Chondrocyte (in vitro differentiated cells): ENCODE measurements at regions not wholly inside any gene's neighbourhood (a gene's known extent, or its start where the extent isn't known, plus 50 kb on each side); places are given as distances from the start of the nearest gene placed in this dataset.

Experiments used
- DNase-seq: peaks from one replicate; pipeline ENCODE4 v3.0.0; 2021; ENCODE audit warnings: mixed read lengths, low spot score
- H3K27ac Mint-ChIP-seq: one replicate; pipeline ENCODE4 v1.8.0; 2021; ENCODE audit warnings: mild to moderate bottlenecking, moderate library complexity, mixed read lengths; ENCODE audit not compliant: unreplicated experiment
- H3K27me3 Mint-ChIP-seq: 2 replicates; pipeline ENCODE4 v1.8.0; 2021; ENCODE audit warnings: low read depth, mixed read lengths
- H3K36me3 Mint-ChIP-seq: 2 replicates; pipeline ENCODE4 v1.8.0; 2021; ENCODE audit warnings: low read depth, mixed read lengths
- H3K4me1 Mint-ChIP-seq: 2 replicates; pipeline ENCODE4 v1.8.0; 2021; ENCODE audit warnings: low read depth, mild to moderate bottlenecking, mixed read lengths
- H3K4me3 Mint-ChIP-seq: one replicate; pipeline ENCODE4 v1.8.0; 2021; ENCODE audit warnings: mild to moderate bottlenecking, moderate library complexity, mixed read lengths; ENCODE audit not compliant: unreplicated experiment
- H3K9me3 Mint-ChIP-seq: 2 replicates; pipeline ENCODE4 v1.8.0; 2021; ENCODE audit warnings: low read depth, mixed read lengths
- TF ChIP-seq, protein P1 (sequence below): fragments of 200-600 bp; sonication (generic); IDR thresholded peaks from 2 replicates; pipeline ENCODE4 v1.5.0; 2021; ENCODE audit warnings: antibody characterized with exemption, mild to moderate bottlenecking, moderate library complexity

DNA sequence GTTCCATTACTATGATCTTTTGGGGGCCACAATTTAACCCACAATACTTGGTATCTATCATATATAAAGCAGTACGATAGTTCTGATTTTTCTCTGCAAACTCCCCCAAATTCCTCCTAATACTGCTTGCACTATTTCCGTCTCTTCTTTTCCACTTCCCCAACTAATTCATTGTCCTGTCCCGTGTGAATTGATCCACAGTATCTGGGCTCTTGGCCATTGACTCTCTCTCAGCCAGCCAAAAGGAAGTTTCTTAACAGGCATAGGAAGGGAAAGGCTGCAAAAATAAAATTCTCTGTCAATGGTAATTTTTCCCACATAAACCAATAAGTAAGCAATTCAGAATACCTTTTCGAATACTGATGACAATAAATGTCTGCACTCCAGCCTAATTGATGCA lies 91.7 kb upstream of the DSCAM start:
- H3K9me3 Mint-ChIP-seq = peaks cover 20% of the 10 kb centered on the region
- DNase-seq = no peak
- TF ChIP-seq, protein P1, sequence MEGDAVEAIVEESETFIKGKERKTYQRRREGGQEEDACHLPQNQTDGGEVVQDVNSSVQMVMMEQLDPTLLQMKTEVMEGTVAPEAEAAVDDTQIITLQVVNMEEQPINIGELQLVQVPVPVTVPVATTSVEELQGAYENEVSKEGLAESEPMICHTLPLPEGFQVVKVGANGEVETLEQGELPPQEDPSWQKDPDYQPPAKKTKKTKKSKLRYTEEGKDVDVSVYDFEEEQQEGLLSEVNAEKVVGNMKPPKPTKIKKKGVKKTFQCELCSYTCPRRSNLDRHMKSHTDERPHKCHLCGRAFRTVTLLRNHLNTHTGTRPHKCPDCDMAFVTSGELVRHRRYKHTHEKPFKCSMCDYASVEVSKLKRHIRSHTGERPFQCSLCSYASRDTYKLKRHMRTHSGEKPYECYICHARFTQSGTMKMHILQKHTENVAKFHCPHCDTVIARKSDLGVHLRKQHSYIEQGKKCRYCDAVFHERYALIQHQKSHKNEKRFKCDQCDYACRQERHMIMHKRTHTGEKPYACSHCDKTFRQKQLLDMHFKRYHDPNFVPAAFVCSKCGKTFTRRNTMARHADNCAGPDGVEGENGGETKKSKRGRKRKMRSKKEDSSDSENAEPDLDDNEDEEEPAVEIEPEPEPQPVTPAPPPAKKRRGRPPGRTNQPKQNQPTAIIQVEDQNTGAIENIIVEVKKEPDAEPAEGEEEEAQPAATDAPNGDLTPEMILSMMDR = no peak
- no peaks in the 10 kb centered on the region for H3K27me3 Mint-ChIP-seq
- no peak overlapping the region for H3K4me3 Mint-ChIP-seq
- H3K27ac Mint-ChIP-seq = no peak overlapping the region
- no peaks in the 10 kb centered on the region for H3K4me1 Mint-ChIP-seq
- H3K36me3 Mint-ChIP-seq = no peaks in the 10 kb centered on the region

DNA sequence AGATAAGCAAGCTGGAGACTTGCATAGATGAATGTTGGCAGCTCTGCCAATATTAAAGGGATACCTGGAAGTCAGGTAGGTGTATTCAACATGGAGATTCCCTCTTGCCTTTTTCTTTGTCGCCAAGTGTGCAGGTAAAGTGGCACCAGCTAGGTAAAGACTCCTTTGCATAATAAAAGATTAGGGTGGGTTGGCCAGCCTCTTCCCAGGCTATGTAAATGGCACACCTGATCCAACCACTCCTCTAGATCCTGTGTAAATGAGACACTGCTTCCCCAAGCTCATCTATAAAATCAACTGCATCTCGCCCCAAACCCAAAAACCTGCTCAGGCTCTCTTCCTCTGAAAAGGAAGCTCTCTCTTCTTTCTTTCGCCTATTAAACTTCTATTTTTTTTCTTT lies 100.8 kb upstream of the DSCAM start:
- TF ChIP-seq, protein P1 = no peak
- H3K27me3 Mint-ChIP-seq = no peaks in the 10 kb centered on the region
- no peak overlapping the region for H3K27ac Mint-ChIP-seq
- no peaks in the 10 kb centered on the region for H3K36me3 Mint-ChIP-seq
- DNase-seq = no peak
- H3K4me3 Mint-ChIP-seq = no peak overlapping the region
- no peaks in the 10 kb centered on the region for H3K4me1 Mint-ChIP-seq
- peaks cover 31% of the 10 kb centered on the region for H3K9me3 Mint-ChIP-seq

DNA sequence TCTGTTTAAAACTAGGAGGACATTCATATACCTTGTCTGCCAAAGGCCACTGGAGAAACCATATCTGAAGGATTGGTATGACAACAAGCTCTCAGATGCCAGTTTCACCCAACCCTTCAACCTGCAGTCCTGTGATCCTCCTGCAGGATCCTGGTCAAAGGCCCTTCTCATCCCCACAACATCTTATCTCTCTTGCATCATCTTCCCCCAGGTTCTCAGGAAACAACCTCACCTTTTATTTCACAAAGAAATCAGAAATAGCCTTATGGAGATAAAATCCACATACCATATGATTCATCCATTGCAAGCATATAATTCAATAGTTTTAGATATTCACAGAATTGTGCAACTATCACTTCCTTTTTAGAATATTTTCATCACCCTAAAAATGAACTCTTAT lies 104.0 kb upstream of the DSCAM start:
- Mint-ChIP-seq H3K4me1 (no peaks in the 10 kb centered on the region), H3K36me3 (no peaks in the 10 kb centered on the region), H3K9me3 (peaks cover 15% of the 10 kb centered on the region), H3K27me3 (no peaks in the 10 kb centered on the region), H3K4me3 (no peak overlapping the region), H3K27ac (no peak overlapping the region)
- no peak for DNase-seq
- TF ChIP-seq, protein P1 = no peak

DNA sequence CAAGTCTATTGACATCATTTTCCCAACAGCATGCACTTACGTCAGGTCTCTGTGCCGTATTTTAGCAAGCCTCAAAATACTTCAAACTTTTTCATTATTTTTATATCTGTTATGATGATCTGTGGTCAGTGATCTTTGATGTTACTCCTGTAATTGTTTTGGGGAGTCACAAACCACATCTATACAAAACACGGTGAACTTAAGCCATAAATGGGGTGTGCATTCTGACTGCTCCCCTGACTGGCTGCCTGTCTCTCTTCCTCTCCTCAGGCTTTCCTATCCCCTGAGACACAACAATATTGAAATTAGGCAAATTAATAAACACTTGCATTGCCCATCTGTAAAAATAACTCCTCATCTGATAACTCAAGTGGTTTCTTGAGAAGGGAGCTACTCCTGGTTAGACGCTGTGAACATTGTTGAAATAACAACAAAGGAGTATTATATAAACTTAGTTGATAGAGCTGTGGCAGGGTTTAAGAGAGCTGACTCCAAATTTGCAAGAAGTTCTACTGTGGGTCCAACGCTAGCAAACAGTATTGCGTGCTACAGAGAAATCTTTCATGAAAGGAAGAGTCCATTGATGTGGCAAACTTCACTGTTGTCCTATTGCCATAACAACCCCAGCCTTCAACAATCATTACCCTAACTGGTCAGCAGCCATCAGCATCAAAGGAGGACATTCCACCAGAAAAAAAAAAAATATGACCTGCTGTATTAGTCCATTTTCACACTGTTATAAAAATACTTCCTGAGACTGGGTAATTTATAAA lies 105.8 kb upstream of the DSCAM start:
- H3K27me3 Mint-ChIP-seq = no peaks in the 10 kb centered on the region
- DNase-seq = no peak
- no peak overlapping the region for H3K27ac Mint-ChIP-seq
- no peaks in the 10 kb centered on the region for H3K36me3 Mint-ChIP-seq
- TF ChIP-seq, protein P1 = no peak
- H3K9me3 Mint-ChIP-seq = peaks cover 10% of the 10 kb centered on the region
- no peaks in the 10 kb centered on the region for H3K4me1 Mint-ChIP-seq
- H3K4me3 Mint-ChIP-seq = no peak overlapping the region

DNA sequence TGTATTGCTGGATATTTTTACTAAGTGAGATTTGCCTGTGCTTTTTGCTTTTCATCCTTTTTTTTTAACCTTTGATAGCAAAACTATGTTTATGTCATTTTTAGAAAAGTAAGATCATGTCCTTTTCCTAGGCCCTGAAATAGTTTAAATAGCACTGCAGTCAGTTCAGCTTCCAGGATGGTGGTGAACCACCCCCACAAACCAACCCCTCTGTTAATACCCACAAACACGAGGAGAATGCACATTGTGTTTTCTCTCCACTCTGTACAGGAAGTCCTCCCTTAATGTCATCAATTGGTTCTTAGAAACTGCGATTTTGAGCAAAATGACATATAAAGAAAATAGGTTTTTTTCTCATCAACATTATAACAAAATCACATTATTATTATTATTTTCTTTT lies 117.7 kb upstream of the DSCAM start:
- DNase-seq = no peak
- Mint-ChIP-seq H3K4me3 (no peak overlapping the region), H3K4me1 (peaks cover 4% of the 10 kb centered on the region), H3K9me3 (peaks cover 5% of the 10 kb centered on the region), H3K27ac (no peak overlapping the region), H3K36me3 (no peaks in the 10 kb centered on the region), H3K27me3 (peaks cover 2% of the 10 kb centered on the region)
- TF ChIP-seq, protein P1 = no peak
